ENCODE measurements at regions not wholly inside any gene's neighbourhood (a gene's known extent, or its start where the extent isn't known, plus 50 kb on each side); places are given as distances from the start of the nearest gene placed in this dataset.

DNA sequence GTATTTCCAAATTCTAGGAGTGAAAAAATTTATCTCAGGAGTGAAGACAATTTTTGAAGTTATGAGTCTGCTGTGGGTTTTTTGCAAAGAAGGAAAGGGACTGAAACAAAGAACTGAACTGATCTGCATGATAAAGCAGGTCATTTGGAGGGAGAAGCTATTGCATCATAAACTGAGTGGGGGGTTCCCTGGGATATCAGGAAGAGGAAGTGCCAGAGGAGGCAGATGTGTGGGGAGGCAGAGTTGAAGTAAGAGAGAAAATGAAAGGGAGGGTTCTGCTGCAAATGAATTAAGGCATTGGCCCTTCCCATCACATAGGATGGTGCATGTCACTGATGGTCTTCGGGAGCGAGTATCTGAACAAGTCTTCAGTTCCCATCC, 379.2 kb downstream of the VPS13C start:
- no peak for DNase-seq

DNA sequence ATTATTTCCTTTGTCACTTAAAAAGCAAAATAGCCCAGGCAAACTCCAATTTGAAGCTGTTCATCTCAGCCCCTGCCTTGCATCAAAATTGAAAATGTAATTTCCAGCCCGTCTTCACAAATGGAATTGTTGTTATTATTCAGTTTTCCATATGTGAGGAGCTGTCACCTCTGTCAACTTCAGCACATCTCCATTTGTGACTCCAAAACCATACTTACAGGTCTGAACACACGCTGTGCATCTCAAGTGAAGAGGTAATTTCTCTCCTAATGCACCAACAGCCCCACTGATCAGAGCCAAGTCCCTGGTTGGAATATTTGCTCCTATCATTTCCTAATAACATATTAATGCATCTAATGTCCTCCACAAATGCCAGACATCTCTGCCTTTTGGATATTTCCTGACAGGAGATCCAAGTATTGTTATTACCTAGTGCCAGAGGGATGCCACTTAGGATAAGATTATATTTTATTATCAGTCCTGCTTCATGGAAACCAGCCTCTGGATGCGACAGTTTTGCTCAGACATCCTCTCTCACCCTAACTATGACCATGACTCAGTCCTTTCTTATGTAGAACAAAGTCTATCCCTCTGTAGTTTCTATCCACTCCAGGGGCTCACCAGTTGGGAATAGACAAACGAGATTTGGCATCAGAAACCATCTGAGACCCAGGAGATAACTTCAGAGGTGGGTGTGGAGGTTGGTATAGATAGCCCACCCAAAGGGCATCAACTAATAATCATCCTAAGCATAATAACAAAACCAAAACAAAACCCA, 379.8 kb downstream of the VPS13C start:
- DNase-seq, result no peak

DNA sequence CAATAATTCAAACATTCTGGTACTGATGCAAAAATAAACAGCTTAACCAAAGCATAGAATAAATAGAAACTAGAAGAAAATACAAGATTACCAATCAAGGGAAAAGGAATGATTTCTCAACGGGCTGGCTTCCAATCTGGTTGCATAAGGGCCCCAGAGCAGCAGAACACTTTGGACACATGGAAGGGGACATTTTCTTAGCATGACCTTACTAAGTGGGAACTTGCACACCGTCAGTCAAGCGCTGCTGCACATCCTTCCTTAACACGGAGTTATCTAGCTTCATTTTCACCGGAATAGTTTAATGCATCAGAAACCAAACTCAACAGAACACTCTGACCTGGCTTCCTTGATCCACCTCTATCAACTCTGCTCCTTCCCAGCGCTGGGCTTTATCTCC, 388.5 kb downstream of the VPS13C start:
- no peak for DNase-seq

DNA sequence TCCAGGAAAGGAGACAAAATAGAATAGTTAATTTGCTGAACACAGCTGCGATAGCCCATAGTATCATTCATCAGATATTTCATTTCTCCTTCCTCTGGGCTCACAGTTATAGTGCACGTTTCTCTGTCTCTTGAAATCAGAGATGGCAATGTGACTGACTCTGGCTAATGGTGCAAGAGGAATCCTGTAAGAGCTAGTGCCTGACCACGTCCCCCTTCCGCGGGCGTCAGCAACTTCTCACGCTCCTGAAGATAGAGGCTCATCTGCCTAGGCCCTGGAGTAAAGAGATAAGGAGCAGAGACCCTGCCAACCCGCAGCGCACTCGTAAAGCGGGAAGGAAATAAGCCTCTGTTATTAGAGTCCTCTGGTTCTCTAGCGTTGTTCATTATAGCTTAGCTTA, 391.8 kb downstream of the VPS13C start:
- peak; percentile 37 for DNase-seq

DNA sequence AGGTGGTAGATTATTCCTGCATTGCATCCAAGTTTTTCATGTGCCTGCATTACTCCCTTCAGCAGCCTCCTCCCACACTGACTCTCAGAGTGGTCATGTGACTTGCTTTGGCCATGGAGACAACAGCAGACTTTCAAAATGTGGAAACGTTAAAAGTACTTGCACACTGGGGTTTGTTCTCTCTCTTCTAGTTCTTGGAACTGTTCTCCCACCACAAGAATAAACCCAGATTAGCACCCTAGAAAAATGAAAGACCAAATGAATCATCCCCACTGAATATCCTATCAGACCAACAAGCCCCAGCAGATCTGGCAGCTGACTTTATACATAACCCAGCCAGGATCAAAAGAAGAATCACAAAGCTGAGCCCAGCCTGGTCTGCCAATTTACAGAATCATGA, 398.5 kb downstream of the VPS13C start:
- no peak for DNase-seq

DNA sequence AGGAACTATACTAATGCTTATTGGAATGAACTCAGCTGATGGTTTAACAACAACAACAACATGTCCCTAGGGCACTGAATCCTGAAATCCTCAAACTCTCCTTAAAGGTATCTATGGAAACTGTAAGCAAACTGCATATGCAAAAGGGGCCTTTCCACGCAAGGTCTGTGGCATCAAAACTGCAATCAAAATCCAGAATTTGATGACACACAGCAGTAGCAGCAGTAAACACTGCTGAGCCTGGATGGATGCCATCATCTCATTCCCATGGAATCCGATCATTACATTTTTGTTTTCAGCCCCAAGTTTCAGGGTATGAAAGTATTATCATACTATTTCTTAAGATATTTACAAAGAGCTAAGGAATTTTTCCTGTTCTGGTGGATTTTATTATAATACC, 399.7 kb downstream of the VPS13C start:
- no peak for DNase-seq

DNA sequence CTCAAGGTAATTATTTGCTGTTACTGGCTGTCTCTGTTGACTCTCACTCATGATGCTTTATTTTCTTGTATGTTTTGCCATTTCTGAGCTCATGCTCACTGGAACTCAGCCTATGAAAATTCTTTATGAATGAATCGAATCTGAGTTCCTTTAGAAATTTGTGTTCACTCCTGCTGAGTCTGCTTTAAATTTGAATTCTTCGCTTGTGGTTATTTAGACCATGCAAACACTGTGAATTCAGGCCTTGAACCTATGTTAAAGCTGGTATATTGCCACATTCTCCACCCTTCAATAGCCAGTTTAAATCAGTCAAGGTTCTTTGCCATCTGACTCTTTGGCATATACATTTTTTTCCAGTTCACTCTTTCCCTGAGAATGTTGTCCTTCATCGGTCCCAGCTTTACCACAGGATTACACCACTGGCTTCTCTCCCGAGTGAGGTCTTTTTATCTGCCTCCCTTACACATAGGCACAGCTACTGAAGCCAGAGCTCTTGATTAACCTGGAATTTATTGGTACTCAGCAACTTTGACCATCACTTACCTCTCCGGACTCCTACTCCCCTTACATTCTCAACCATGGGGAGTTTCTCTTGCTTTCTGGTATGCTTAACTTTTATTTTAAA, 400.6 kb downstream of the VPS13C start:
- no peak for DNase-seq

DNA sequence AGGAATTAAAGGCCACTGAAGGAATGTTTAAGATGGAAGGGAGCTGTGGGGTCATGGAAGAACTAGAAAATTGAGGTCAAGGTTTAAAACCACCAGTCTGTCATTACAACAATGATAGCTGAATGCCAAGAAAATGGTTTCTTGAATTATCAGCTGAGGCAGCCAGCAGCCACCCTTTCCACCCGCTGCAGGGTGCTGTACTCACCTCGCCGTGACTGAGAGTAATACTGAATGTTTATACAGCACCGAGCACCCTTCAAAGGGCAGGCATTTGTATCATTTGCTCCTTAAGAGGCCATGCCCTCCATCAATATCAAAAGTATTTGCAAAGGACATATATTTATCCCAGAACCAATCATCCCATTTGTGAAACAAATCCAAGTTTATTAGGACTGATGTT, 402.8 kb downstream of the VPS13C start:
- DNase-seq, result no peak

DNA sequence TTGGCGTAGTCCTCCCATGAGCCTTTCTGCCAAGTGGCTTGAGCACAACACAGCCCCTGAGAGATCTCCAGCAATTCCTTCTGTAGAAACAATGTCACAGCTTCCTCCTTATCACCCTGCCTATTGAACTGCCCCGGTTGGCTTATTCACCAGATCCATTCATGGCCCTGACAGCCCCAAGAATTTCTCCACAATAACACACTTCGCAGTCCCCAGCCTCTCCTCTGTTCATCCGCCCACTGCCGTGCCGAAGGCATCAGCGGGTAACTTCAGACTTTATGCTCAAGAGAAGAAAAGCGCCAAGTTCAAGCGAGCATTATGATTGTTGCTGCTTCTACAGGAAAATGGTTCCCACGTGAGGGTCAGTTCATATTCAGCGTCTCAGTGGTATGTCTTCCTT, 403.9 kb downstream of the VPS13C start:
- no peak for DNase-seq

DNA sequence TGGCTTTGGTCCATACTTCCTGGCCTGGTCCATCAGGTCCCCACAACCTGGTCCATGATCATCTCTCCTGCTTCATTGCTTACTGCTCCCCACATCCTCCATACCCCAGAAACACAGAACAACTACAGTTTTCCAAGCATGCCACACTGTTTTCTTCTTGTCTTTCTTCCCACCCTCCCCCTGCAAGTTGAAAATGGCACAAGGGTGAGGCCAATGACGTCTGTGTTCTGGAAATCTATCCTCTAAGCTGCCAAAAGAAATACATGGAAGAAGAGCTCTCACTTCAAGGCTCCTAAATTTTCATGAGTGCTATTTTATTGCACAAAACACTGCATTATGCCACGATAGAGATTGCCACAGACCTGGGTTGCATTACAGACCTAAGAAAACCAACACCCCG, 404.4 kb downstream of the VPS13C start:
- no peak for DNase-seq

DNA sequence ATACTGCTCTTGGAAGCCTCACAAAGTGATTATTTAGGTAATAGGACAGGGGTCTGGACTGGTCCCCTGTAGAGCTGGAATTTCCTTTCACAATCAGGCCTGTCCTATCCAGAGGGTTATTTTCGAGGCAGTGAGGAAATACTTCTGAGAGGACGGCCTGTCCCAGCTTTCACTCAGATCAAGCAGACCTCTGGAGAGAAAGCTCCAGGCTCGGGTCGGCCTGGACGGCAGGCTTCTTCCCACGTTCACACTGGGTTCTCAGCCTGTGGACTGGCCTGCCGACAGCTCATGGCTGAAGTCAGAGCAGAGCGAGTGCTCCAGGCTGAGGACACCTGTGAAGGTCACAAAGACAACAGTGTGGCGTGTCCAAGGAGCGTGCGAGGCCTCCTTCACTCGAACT, 405.3 kb downstream of the VPS13C start:
- no peak for DNase-seq

DNA sequence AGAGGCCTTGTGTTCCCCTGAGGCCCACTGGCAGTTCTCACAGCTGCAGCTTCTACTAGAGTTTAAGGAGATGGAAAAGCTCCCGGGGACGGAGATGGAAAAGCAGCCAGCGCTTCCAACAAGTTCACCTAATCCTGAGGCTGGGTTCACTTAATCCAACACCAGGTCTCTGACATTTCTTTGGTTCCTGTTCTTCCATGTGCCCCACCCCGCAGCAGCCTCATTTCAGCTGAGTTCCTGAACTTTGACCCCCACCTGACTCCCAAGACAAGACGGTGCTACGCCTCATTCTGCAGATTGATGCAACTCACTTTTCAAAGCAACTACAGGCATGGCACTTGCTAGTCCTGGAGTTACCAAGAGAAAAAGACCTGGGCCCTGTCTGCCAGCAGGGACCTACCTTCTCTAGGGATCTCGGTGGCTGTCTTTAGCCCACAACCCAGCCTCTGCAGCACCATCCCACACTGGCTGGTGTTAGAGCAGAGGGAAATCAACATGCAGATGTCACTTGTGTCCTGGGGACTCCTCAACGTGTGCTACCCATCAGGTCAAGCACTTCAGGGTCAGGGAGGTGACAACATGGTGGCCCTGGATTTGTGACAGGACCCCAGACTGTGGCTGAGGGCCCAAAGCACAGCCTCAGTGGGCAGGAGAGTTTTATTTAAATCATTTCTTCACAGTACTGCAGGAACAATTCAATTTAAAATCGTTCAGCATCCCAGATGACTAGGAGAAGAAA, 406.1 kb downstream of the VPS13C start:
- no peak for DNase-seq

DNA sequence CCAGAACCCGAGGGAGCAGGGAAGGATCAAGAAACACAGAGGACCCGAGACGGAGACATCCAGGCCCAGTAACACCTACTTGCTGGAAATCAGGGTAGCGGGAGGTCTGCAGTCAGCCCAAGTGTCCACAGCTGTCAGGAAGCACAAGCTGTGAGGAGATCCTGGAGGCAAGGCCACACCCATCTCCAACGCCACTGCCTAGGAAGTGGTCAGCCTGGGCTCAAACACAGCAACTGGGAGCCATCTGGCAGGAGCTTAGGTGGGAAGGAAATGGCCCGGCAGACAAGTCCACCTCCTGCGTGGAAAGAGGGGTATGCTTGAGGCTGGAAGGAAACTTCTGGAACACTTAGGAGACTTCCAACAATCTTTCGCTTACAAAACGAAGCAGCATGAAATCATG, 407.1 kb downstream of the VPS13C start:
- peak; percentile 53 for DNase-seq

DNA sequence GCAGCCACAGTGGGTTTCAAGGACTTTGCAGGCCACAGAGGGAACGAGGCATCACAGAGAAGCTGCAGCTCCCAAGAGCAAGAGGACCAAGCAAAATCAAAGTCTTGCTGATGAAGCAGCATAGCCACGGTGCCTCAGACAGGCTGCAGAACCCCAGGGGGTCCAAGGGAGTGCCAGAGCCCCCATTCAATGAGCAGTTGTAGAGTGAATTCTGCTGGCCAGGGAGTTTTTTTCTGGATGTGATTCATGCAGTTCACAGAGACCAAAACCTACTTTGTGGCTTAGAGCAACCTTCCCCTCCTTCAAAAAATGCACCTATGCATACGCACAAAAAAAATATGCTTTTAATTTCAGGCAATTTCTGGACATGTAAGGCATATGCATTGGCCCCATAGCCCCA, 409.0 kb downstream of the VPS13C start:
- DNase-seq, result no peak

DNA sequence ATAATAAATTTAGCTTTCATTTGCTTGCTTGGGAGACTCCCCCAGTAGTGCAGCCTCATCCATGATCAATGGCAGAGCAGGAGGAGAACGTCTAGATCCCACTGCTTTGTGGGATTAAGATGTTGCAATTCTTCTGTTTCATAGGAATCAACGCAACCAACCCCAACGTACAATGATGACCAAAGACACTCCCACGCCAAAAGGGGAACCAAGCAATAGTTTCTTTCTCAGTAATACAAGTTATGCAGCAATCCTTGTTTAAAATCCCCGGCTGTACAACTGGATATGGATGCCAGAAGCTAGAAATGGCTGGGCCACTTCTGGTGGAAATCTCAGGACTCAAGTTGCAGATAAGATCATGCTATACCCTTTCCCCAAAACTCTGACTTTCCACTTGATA, 411.2 kb downstream of the VPS13C start:
- no peak for DNase-seq

DNA sequence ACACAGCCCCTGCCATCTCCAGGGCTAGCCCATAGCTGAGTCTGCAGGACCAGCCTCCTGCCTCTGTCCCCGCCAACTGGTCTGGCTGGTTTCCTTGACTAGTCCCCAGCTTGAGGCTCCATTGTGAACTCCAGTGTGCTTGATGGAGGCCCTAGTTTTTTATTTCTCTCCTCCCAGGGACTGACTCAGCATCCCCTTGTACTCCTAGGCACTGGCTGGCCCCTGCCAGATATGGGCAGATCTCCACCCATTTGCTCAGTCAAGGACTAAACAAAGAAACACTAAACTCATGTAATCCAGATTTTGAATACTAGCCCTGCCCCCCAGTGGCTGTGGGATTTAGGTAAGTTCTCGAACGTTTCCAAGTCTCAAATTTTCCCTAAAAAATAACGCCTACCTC, 415.4 kb upstream of the RORA start:
- no peak for DNase-seq

DNA sequence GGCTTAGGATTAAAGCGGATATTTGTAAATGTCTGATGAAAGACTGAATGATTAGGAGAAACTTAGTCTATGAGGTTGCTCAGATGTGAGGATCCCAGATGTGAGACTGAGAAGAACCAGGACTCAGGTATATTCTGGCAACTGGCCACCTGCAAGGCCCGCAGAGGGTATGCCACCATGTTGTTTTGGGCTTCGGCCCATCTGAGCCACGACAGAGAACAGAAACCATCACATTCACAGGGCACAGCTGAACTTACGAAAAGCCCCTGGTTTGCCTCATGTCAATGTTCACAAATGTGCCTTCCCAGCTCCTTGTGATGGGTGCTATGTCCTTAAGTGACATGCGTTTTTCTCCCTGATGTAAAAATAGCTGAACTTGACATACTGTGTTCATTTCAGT, 412.5 kb upstream of the RORA start:
- DNase-seq, result peak; percentile 50

DNA sequence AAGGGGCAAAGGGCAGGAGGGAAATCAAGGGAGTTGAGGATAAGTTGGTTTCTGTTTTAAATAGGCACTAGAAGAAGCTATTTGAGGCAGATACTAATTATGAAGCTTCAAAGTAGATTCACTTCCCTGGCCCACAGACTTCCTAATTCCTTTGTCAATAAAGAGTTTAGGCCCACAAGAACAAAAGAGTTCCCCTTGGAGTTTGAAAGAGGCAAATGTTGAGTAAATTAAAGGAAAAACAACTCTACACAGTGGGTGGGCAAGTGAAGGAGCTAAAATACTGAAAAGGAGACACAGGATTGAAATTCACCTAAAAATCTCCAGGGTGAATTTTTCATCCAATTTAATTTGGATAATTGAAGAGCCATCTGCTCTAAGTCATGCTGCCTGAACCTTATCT, 411.7 kb upstream of the RORA start:
- no peak for DNase-seq

DNA sequence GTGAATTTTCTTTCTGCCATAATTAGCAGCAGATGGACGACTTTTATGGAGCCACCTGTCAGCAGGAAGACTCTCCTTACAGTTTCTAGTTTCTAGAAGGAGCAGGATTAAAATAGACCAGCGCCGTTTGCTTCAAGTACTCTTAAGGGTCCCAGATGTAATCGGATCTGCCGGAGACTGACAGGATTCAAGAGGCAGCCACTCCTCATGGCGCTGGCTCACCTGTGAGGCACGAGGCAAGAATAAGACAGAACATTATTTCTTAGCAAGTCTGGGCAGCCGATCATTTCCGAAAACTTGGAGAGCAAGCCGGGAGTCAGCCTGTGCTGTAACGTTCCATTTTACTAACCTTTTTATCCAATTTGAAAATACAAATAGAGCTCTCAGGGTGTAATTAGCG, 410.4 kb upstream of the RORA start:
- peak; percentile 98 for DNase-seq

DNA sequence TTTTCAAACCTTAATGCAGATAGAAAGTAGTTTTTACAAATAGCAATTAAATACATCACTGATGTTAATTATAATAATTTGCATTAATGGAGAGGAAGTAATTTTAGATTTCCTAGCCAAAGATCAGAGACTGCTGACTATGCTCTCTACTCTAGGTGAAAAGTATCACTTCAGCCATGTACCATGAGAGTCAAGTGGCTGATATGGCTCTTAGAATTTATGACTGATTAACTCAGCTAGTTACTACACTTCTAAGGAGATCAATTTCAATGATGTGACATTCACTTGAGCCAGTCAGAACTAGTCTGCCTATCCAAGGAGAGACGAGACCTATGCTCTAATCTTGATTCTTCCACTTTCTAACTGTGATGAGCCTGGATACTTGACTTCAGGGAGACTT, 405.7 kb upstream of the RORA start:
- DNase-seq, result no peak

DNA sequence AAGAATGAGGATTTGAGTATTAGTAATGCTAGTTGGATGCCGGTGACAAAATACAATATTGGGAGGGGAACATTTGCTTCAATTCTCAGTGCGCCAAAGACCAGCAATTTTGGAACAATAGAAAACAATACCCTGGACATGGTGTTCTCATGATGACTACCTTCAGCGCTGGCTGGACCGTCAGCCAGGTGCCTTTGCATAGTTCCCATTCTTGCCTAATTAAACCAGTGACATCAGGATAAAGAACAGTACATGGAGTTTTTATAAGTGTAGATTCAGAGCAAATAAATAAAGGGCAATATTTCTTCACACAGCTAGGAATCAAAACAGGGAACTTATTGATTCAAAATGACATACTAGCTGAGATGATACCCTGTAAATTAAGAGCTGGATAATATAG, 404.8 kb upstream of the RORA start:
- no peak for DNase-seq

DNA sequence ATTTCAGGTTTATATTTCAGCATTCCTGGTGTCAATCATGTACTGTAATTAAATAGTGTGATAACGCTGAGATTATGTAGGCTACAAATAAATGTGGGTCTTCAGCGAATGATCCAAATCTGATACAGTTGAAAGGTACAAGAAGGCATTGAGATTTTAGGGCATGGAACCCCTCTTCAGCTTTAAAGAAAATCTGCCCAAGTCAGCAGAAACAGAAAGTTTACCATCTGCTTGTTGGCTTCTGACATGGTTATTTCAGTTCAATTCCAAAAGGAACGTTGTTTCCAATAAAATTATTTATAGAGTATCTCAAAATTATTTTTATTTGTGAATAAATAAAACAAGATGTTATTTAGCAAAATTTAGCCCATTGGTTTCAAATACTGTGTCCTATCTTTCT, 400.2 kb upstream of the RORA start:
- DNase-seq, result no peak

DNA sequence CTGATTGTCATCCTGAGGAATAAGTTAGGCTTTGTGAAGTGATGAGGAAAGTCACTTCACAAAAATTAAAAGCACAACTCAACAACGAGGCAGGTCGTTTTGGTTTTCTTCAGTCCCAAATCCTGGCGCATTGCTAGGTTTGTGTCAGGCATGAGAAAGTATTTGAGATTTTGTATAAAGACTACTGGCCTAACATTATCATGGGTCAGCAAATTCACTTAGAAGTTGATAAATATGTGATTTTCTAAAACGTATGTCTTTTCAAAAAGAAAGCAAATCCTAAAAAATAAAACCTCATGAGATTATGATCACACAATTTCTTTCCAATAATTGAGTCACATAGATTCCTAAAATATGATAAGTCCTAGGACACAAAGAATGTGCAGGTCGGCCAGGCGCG, 395.8 kb upstream of the RORA start:
- DNase-seq, result no peak

DNA sequence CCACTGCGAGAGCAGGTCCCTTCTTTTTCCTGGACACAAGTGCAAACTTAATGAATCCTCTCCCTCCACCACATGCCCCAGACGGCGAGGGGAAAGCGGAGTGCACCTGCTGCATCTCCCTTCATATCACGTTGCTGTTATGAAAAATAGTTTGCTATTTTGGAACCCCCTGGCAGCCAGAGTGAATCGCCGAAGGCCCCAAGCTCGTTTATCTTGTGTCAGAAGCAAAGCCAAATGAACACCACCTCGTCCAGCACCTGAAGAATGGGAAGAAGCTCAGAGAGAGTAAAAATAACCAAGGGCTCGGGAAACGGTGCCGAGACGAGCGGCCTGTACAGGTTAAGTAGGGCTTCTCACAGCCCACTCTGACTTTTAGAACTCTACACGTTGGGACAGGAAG, 394.6 kb upstream of the RORA start:
- DNase-seq, result no peak
